ENCODE measurements at regions not wholly inside any gene's neighbourhood (a gene's known extent, or its start where the extent isn't known, plus 50 kb on each side); places are given as distances from the start of the nearest gene placed in this dataset.

DNA sequence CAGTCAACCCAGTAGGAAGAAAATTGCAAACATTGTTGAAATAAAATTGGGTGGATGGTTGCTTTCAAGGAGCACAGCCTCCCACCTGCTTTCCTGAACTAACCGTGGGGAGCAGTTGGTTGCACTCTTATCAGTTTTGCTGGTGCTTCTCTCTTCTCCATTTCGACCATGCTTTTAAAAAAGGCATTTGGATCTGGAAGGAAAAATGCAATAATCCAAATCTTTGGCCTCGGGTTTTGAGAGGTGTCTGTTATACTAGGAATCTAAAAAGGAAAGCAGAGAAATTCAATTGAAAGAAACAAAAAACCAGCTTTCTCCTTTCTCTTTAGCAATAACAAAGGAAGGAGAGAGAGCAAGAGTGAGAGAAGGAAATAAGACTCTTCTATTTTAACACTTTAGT lies 113.6 kb upstream of the ARGLU1 start:
- TF ChIP-seq CTCF (IDR thresholded peaks at IDR 0.05): no peak
- TF ChIP-seq POLR2A (IDR thresholded peaks at IDR 0.05): no peak
- Histone ChIP-seq H3K27me3 (no peaks in the 10 kb centered on the region), H3K27ac (no peak overlapping the region), H3K9me3 (no peaks in the 10 kb centered on the region), H3K36me3 (no peaks in the 10 kb centered on the region), H3K4me1 (no peaks in the 10 kb centered on the region), H3K4me3 (no peak overlapping the region)
- intact Hi-C loops (cut with DNase I; ENCODE audit: low total_unique reads): no loop called here
- no peak for DNase-seq

- intact Hi-C loops (cut with DNase I; ENCODE audit: low total_unique reads): no loop called here
- H3K36me3 ChIP-seq: no peaks in the 10 kb centered on the region
- no peak for TF ChIP-seq CTCF (IDR thresholded peaks at IDR 0.05)
- TF ChIP-seq POLR2A (IDR thresholded peaks at IDR 0.05): no peak
Observed at GRCh38 chr13:106680796-106681472, 113.0 kb upstream of the ARGLU1 start.

GRCh38 chr13:106678646-106679418 lies 110.9 kb upstream of the ARGLU1 start:
- DNase-seq: no peak
- no peak for TF ChIP-seq CTCF (IDR thresholded peaks at IDR 0.05)
- no peaks in the 10 kb centered on the region for H3K9me3 ChIP-seq

More at GRCh38 chr13:106680796-106681472, 113.0 kb upstream of the ARGLU1 start:
- no peaks in the 10 kb centered on the region for H3K27me3 ChIP-seq
- no peak overlapping the region for H3K27ac ChIP-seq
- no peaks in the 10 kb centered on the region for H3K4me1 ChIP-seq
- no peak for DNase-seq
- H3K4me3 ChIP-seq: no peak overlapping the region
- H3K9me3 ChIP-seq: no peaks in the 10 kb centered on the region

DNA sequence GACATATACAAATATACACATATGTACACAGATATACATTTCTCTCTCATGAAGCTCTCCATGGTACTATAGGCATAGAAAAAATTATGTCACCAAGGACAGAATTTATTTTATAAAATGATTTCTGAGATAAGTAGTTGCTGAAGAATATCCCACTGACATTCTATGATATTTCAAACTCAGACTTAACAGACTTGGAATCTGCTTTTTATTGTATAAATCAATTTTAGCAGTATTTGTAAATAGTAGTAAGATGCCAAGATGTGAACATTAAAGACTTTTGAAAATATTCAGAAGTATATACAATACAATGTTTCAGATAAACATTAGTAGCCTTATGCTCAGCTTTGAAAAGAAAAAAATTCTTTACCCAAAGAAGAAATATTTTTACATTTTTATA lies 107.4 kb upstream of the ARGLU1 start:
- TF ChIP-seq POLR2A (IDR thresholded peaks at IDR 0.05): no peak
- no peak for TF ChIP-seq CTCF (IDR thresholded peaks at IDR 0.05)
- H3K4me1 ChIP-seq: no peaks in the 10 kb centered on the region
- H3K27ac ChIP-seq: no peak overlapping the region
- no peaks in the 10 kb centered on the region for H3K27me3 ChIP-seq
- no peak for DNase-seq
- no peak overlapping the region for H3K4me3 ChIP-seq
- H3K36me3 ChIP-seq: no peaks in the 10 kb centered on the region
- H3K9me3 ChIP-seq: no peaks in the 10 kb centered on the region
- intact Hi-C loops (cut with DNase I; ENCODE audit: low total_unique reads): no loop called here

More at GRCh38 chr13:106678646-106679418, 110.9 kb upstream of the ARGLU1 start:
- Histone ChIP-seq H3K27me3 (no peaks in the 10 kb centered on the region), H3K4me3 (no peak overlapping the region), H3K4me1 (no peaks in the 10 kb centered on the region), H3K27ac (no peak overlapping the region), H3K36me3 (no peaks in the 10 kb centered on the region)
- intact Hi-C loops (cut with DNase I; ENCODE audit: low total_unique reads): no loop called here
